Activated naive CD4-positive, alpha-beta T cell (primary cell): ENCODE measurements at regions not wholly inside any gene's neighbourhood (a gene's known extent, or its start where the extent isn't known, plus 50 kb on each side); places are given as distances from the start of the nearest gene placed in this dataset.
"Not testable (repeated sequence)": the region's sequence is repeated elsewhere in the genome, so short reads cannot be mapped to it uniquely, and the experiment has no call there.

ENCODE experiments used
- DNase-seq, 4 experiments: peaks; one replicate each; lab custom pipeline; 2025; lab: John Stamatoyannopoulos, UW

DNA sequence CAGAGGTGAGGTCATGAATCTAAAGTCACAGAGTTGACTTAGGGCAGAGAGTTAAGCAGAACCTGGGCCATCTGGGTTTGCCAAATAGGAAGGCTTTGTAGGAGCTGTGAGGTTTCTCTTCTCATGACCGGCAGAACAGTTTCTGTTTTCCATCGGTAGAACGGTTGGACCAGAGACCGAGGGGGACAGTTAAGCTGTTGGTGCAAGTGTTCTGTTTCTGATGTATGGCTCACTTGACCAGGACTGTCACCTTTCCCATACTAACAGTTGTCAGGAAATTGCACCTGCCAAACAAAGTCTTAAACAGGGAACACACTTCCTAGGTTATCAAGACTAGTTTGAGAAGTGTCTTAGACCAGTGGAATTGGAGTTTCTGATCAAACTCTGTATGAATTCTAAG lies 158.3 kb downstream of the PDCD6IP start:
- no peak for DNase-seq

GRCh38 chr3:33957176-33957575 lies 158.7 kb downstream of the PDCD6IP start:
- DNase-seq = no peak

DNA sequence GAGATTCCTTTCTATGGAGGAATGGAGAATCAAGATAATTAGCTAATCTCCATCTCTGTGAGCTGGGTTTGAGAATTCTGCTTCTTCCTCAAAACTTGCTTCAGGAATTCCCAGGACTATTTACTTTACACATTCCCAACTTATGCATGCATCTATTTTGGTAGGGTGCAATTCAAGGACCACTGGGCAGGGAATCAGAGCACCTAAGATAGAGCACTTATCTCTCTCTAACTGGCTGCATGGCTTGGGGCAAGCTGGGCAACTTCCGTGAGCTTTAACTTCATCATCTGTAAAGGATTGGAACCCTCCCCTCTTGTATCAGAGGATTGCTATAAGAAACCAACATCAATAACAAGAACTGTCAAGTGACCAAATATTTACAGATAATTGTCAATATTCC lies 160.2 kb downstream of the PDCD6IP start:
- no peak for DNase-seq

DNA sequence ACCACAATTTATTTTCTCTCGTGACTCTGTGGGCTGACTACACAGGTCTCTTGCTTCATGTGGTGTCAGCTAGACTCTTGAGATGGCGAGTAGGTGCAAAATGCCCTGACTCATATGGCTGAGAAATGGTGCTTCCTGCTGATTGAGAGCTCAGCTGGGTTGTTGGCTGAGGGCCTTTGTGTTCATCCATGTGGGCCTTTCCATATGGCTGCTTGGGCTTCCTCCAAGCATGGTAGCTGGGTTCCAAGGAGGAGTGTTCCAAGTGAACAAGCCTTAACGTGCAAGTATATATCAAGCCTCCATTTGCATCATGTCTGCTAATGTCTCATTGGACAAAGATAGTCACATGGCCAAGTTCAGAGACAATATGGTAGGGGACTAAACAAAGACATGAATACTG lies 164.0 kb downstream of the PDCD6IP start:
- no peak for DNase-seq

- not testable (repeated sequence) for DNase-seq
Measured at GRCh38 chr3:33970180-33970579, 171.8 kb downstream of the PDCD6IP start.

- DNase-seq = no peak
Measured at GRCh38 chr3:33971055-33971454, 172.6 kb downstream of the PDCD6IP start.

DNA sequence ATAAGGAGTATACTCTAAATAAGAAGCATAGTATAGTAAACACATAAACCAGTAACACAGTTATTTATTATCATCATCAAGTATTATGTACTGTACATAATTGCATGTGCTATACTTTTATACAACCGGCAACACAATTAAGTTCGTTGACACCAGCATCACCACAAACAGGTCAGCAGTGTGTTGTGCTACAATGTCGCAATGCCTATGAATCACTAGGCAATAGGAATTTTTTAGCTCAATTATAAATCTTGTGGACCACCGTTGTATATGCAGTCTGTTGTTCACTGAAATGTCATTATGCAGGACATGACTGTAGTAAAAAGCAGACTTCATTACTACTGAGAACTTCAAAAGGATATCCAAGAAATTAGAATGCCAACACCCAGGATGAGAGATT lies 177.0 kb downstream of the PDCD6IP start:
- DNase-seq = no peak

- DNase-seq = no peak
Measured at GRCh38 chr3:33977227-33977626, 178.8 kb downstream of the PDCD6IP start.

GRCh38 chr3:33980252-33980651 lies 181.8 kb downstream of the PDCD6IP start:
- DNase-seq = no peak

DNA sequence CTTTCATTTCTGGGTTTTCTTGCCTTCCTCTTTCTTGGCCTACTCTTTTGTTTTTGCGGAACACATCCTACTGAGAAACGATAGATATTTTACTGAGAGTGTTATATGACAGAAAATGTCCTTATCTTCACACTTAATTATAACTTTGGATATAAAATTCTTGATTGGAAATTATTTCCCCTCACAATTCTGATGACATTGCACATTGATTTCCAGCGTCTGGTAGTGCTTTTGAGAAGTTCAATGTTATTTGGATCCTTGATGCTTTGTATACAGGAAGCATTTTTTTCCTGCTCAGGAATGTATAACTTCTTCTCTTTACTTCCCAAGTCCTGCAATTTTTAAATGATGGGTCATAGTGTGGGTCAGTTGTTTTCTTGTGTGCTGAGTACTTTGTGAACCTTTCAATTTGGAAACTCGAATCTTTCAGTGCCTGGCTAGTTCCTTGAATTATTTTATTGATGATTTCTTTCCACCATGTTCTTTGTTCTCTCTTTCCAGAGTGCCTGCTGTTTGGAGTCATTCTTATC lies 183.9 kb downstream of the PDCD6IP start:
- no peak for DNase-seq

GRCh38 chr3:33982949-33983348 lies 184.5 kb downstream of the PDCD6IP start:
- not testable (repeated sequence) for DNase-seq

DNA sequence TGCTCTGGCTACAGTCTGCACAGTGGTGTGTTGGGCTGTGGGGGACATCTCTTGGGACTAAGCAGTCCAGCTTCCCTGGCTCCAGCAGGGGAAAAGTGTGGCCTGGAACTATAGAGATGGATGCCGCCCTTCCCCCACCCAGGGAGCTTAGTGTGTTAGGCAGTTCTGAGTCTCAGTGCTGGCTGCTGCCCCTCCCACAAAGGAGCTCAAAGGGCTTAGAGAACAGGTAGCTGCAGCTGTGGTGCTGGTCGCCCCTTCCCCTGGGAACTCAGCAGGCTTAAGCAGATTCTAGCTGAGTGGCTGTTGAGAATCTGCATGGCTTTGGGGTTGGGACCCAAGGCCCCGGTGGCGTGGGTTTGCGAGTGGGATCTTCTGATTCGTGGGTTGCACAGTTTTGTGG lies 190.8 kb downstream of the PDCD6IP start:
- no peak for DNase-seq

DNA sequence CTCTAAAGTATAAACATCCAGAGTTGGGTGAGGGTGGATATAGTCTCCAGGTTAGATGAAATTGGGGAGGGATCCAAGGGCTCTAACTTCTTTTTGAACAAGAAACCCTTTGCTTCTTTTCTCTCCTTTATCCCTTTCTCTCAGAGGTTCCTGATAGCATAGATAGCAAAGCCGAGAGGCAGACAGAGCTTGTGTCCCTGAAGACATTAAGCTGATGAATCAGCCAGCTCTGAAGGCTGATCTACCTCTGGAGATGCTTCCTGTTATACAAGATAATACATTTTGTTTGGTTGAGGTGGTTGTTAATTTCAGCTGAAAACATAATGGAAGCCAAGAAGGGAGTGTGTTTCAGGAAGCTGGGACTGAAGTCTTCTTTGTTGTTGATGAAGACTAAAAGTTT lies 193.2 kb downstream of the PDCD6IP start:
- no peak for DNase-seq

DNA sequence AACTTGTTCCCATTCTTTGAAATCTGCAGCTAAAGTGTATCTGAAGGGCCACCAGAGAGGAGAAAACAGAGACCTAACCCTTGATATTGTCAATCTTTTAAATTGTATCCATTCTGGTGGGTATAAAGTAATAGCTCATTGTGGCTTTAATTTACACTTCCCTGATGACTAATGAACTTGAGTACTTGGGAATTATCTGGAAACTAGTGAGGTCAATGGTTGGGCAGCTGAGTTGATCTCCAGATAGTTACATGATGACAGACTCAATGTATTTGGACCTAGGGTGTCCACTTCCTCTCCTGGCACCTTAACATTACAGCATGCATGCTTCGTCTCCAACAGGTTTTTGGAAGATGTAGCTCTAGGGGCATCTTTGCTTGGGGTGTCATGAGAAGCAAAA lies 195.2 kb downstream of the PDCD6IP start:
- no peak for DNase-seq

GRCh38 chr3:33994568-33994967 lies 196.1 kb downstream of the PDCD6IP start:
- DNase-seq = no peak

DNA sequence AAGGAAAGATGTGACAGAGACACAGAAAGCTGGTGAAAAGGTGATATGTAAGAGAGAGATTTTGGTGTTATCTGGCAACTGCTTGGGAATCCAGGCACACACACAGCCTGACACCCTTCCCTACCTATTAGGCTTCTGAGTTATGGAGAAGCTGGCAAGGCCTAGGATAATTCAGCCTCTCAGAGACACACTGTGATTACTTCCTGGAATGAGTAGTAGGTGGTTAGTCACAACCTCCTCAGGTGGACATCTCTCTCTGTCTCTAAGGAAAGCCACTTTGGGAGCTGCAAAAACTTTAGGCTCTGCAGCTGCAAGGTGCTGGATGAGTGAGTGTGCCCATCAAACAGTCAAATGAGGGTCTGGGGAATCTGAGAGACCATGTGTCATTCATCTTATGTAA lies 201.9 kb downstream of the PDCD6IP start:
- DNase-seq = no peak

DNA sequence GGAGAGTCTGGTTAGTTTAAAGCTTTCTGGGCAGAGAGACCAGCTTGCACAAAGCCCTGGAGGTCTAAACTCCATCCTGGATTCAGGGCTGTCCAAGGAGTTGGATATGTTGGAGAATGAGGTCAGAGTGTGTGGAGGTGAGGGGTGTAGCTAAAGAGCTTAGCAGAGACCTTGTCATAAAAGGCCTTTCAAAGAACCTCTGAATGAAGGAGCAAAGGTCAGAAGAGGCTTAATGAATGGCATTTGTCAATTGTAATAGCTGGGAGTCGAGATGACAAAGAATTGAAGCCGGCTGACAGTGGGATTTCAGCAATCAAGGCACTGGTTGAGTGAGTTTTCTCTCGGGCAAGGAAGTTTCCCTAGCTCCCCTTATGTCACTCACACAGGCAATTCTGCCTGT lies 202.6 kb downstream of the PDCD6IP start:
- DNase-seq = no peak

DNA sequence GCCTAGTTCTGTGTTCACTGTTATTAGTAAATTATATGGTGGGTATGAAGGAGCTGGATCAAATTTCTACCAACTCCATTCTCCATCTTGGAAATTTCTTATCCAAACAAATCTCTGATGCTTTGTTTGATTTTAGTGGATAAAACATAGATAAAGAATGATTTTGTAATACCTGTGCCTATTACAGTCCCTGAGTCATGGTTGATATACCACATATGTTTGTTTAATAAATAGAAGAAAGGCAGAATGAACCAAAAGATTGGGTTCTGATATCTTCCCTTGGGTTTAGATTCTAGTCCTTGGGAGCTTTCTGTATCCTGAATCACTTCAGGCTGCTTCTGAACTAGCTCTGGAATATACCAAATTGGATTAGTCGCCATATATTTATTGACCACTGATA lies 203.6 kb downstream of the PDCD6IP start:
- DNase-seq = no peak

DNA sequence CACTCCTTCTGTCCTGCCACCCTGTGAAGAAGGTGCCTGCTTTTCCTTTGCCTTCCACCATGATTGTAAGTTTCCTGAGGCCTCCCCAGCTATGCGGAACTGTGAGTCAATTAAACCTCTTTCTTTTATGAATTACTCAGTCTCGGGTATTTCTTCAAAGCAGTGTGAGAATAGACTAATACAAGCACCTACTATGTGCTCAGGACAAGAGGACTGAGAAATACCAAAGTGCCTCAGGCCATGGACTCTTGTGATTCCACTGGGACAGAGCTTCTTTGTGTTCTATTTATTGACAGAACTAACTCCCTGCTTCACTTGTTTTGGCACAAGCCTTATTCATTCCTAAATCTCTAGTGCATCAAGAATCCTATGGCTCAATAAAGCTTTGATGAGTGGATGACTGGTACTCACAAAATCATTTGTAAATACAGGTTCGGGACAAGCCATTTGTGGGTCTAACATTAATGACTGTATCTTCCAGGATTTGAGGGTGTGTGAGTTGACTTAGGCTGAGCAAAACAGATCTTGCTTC lies 204.2 kb downstream of the PDCD6IP start:
- no peak for DNase-seq

DNA sequence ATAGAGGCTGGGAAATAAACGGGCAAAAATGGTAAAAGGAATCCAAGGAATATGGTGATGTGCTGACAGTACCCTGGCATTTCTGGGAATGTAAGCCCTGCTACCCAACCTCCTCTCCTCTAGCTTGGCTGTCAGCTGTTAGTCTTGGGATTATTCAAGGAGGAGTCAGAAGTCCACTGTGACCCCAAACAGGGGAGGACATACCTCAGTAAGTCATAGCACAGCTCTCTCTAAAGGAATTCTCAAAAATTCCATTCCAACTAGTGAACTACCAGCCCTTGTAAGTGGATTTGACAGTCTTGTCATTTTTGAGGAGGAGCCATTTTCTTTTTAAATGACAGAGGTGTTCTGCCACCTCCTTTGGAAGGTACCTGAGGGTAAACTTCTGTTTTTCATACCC lies 207.5 kb downstream of the PDCD6IP start:
- DNase-seq = no peak

- DNase-seq = no peak
Measured at GRCh38 chr3:34008191-34008590, 209.8 kb downstream of the PDCD6IP start.

- no peak for DNase-seq
Measured at GRCh38 chr3:34008836-34009809, 210.7 kb downstream of the PDCD6IP start.
